Astrocyte (in vitro differentiated cells and primary cell): ENCODE measurements at regions not wholly inside any gene's neighbourhood (a gene's known extent, or its start where the extent isn't known, plus 50 kb on each side); places are given as distances from the start of the nearest gene placed in this dataset.
"Not testable (repeated sequence)": the region's sequence is repeated elsewhere in the genome, so short reads cannot be mapped to it uniquely, and the experiment has no call there.

ENCODE experiments used
- DNase-seq: peaks from one replicate; pipeline ENCODE4 v3.0.0-alpha.2; 2010; ENCODE audit warnings: low read depth
- FAIRE-seq: peaks from 2 replicates; lab custom pipeline; 2011; peaks lifted over from hg19 to GRCh38; lab: Jason Lieb, UNC
- H2AFZ ChIP-seq: 2 replicates; pipeline ENCODE4 v1.6.0; 2012; ENCODE audit warnings: low read depth, low read length, inconsistent platforms
- H3K27ac ChIP-seq: 2 replicates; pipeline ENCODE4 v1.5.1; 2011; ENCODE audit warnings: low read depth, low read length, inconsistent platforms
- H3K27me3 ChIP-seq: 2 replicates; pipeline ENCODE4 v1.6.0; 2011; ENCODE audit warnings: low read length, inconsistent platforms; ENCODE audit not compliant: insufficient read depth
- H3K36me3 ChIP-seq: 2 replicates; pipeline ENCODE4 v1.5.1; 2011; ENCODE audit warnings: low read length, inconsistent platforms; ENCODE audit not compliant: insufficient read depth
- H3K4me1 ChIP-seq: 2 replicates; pipeline ENCODE4 v1.5.1; 2011; ENCODE audit warnings: low read length, inconsistent platforms; ENCODE audit not compliant: insufficient read depth
- H3K4me2 ChIP-seq: 2 replicates; pipeline ENCODE4 v1.6.0; 2012; ENCODE audit warnings: low read length, inconsistent platforms
- H3K4me3 ChIP-seq: 2 replicates; pipeline ENCODE4 v1.5.1; 2011; ENCODE audit warnings: low read depth, mild to moderate bottlenecking, low read length, inconsistent platforms; ENCODE audit not compliant: insufficient read depth
- H3K79me2 ChIP-seq: 2 replicates; pipeline ENCODE4 v1.6.0; 2012; ENCODE audit warnings: mild to moderate bottlenecking, low read length, inconsistent platforms; ENCODE audit not compliant: insufficient read depth
- H3K9ac ChIP-seq: 2 replicates; pipeline ENCODE4 v1.6.0; 2012; ENCODE audit warnings: mild to moderate bottlenecking, low read length, inconsistent platforms
- H3K9me3 ChIP-seq: 2 replicates; pipeline ENCODE4 v1.5.1; 2012; ENCODE audit warnings: low read depth, mild to moderate bottlenecking, low read length, inconsistent platforms; ENCODE audit not compliant: insufficient read depth
- H4K20me1 ChIP-seq: 2 replicates; pipeline ENCODE4 v1.6.0; 2012; ENCODE audit warnings: low read length, inconsistent platforms; ENCODE audit not compliant: insufficient read depth
- H3K27ac Mint-ChIP-seq: one replicate; pipeline ENCODE4 v1.8.0; 2021; ENCODE audit warnings: mild to moderate bottlenecking, mixed read lengths; ENCODE audit not compliant: unreplicated experiment
- H3K27me3 Mint-ChIP-seq: one replicate; pipeline ENCODE4 v1.8.0; 2021; ENCODE audit warnings: low read depth, mixed read lengths; ENCODE audit not compliant: unreplicated experiment
- H3K36me3 Mint-ChIP-seq: one replicate; pipeline ENCODE4 v1.8.0; 2021; ENCODE audit warnings: low read depth, mixed read lengths; ENCODE audit not compliant: unreplicated experiment
- H3K4me1 Mint-ChIP-seq: one replicate; pipeline ENCODE4 v1.8.0; 2021; ENCODE audit warnings: low read depth, mixed read lengths; ENCODE audit not compliant: unreplicated experiment
- H3K4me3 Mint-ChIP-seq: one replicate; pipeline ENCODE4 v1.8.0; 2021; ENCODE audit warnings: mild to moderate bottlenecking, moderate library complexity, mixed read lengths; ENCODE audit not compliant: unreplicated experiment
- H3K9me3 Mint-ChIP-seq: one replicate; pipeline ENCODE4 v1.8.0; 2021; ENCODE audit warnings: mild to moderate bottlenecking, mixed read lengths; ENCODE audit not compliant: unreplicated experiment
- CTCF ChIP-seq: IDR thresholded peaks from 2 replicates; pipeline ENCODE4 v1.5.1; 2011; ENCODE audit warnings: low read depth, mild to moderate bottlenecking, inconsistent platforms, low read length, moderate library complexity; ENCODE audit not compliant: insufficient read depth
- EZH2 ChIP-seq: IDR thresholded peaks from 2 replicates; pipeline ENCODE4 v1.6.1; 2012; ENCODE audit warnings: mild to moderate bottlenecking, low read length, inconsistent platforms; ENCODE audit not compliant: insufficient read depth

GRCh38 chr1:219710529-219711194 is 97.8 kb upstream of the ZC3H11B start:
- Histone ChIP-seq H3K9me3 (no peaks in the 10 kb centered on the region), H3K4me2 (peak overlapping the region; percentile 45), H3K36me3 (no peaks in the 10 kb centered on the region), H3K27me3 (no peaks in the 10 kb centered on the region), H3K9ac (peak overlapping the region; percentile 52), H3K79me2 (no peaks in the 10 kb centered on the region), H4K20me1 (no peaks in the 10 kb centered on the region), H2AFZ (no peak overlapping the region), H3K4me3 (no peak overlapping the region), H3K27ac (peak overlapping the region; percentile 86), H3K4me1 (peaks cover 16% of the 10 kb centered on the region)
- Mint-ChIP-seq H3K4me3 (no peak overlapping the region), H3K9me3 (no peaks in the 10 kb centered on the region), H3K27ac (peak overlapping the region; percentile 97), H3K27me3 (no peaks in the 10 kb centered on the region), H3K4me1 (peaks cover 26% of the 10 kb centered on the region), H3K36me3 (no peaks in the 10 kb centered on the region)
- peak; percentile 94 for FAIRE-seq
- peak; percentile 100 for DNase-seq
- TF ChIP-seq CTCF (no peak), EZH2 (no peak)

- no peaks in the 10 kb centered on the region for H3K9me3 ChIP-seq
- TF ChIP-seq EZH2: no peak
- no peak for TF ChIP-seq CTCF
- no peak overlapping the region for H3K9ac ChIP-seq
- peaks cover 16% of the 10 kb centered on the region for H3K4me1 ChIP-seq
- Mint-ChIP-seq H3K27ac (peak overlapping the region; percentile 12), H3K27me3 (no peaks in the 10 kb centered on the region), H3K9me3 (no peaks in the 10 kb centered on the region), H3K36me3 (no peaks in the 10 kb centered on the region), H3K4me3 (no peak overlapping the region), H3K4me1 (peaks cover 23% of the 10 kb centered on the region)
- no peak overlapping the region for H2AFZ ChIP-seq
- DNase-seq: no peak
- no peaks in the 10 kb centered on the region for H3K27me3 ChIP-seq
- no peaks in the 10 kb centered on the region for H4K20me1 ChIP-seq
- H3K36me3 ChIP-seq: no peaks in the 10 kb centered on the region
- FAIRE-seq: no peak
- no peak overlapping the region for H3K4me2 ChIP-seq
- no peak overlapping the region for H3K4me3 ChIP-seq
- no peak overlapping the region for H3K27ac ChIP-seq
- H3K79me2 ChIP-seq: no peaks in the 10 kb centered on the region
Observed at GRCh38 chr1:219708919-219709543, 96.1 kb upstream of the ZC3H11B start.

GRCh38 chr1:219707885-219708284 is 95.0 kb upstream of the ZC3H11B start:
- not testable (repeated sequence) for H3K4me3 Mint-ChIP-seq, H3K79me2 ChIP-seq, H3K27ac ChIP-seq, DNase-seq, H2AFZ ChIP-seq, FAIRE-seq, H3K27ac Mint-ChIP-seq, H3K27me3 ChIP-seq, H3K9me3 ChIP-seq, H3K27me3 Mint-ChIP-seq, H4K20me1 ChIP-seq, H3K36me3 ChIP-seq, H3K9me3 Mint-ChIP-seq, H3K36me3 Mint-ChIP-seq, H3K9ac ChIP-seq, H3K4me3 ChIP-seq, H3K4me2 ChIP-seq
- peaks cover 19% of the 10 kb centered on the region for H3K4me1 Mint-ChIP-seq
- H3K4me1 ChIP-seq: peaks cover 16% of the 10 kb centered on the region

- not testable (repeated sequence) for FAIRE-seq, H2AFZ ChIP-seq, H4K20me1 ChIP-seq, H3K9ac ChIP-seq, H3K27ac Mint-ChIP-seq, H3K79me2 ChIP-seq, H3K4me3 ChIP-seq, H3K4me3 Mint-ChIP-seq, H3K27me3 Mint-ChIP-seq, H3K36me3 Mint-ChIP-seq, H3K9me3 ChIP-seq, H3K27ac ChIP-seq, H3K4me2 ChIP-seq, H3K4me1 Mint-ChIP-seq, H3K9me3 Mint-ChIP-seq, H3K27me3 ChIP-seq, H3K36me3 ChIP-seq
- H3K4me1 ChIP-seq: peaks cover 18% of the 10 kb centered on the region
- peak; percentile 67 for DNase-seq
Observed at GRCh38 chr1:219704331-219704730, 91.4 kb upstream of the ZC3H11B start.
